Stimulated activated naive CD8-positive, alpha-beta T cell treated with anti-CD3 and anti-CD28 coated beads, Interleukin-15, Interleukin-2, amounts not matched to agents 100 ng/mL and 50 ng/mL, for 24 hours (primary cell): ENCODE measurements at regions not wholly inside any gene's neighbourhood (a gene's known extent, or its start where the extent isn't known, plus 50 kb on each side); places are given as distances from the start of the nearest gene placed in this dataset.
A peak's percentile ranks its signal among the peaks of the same experiment; 100 is the strongest.

Experiments
- H3K27ac Mint-ChIP-seq: one replicate; pipeline ENCODE4 v1.8.0; 2021; ENCODE audit warnings: mild to moderate bottlenecking, mixed read lengths
- H3K27me3 Mint-ChIP-seq: one replicate; pipeline ENCODE4 v1.8.0; 2021; ENCODE audit warnings: mixed read lengths
- H3K36me3 Mint-ChIP-seq: one replicate; pipeline ENCODE4 v1.8.0; 2021; ENCODE audit warnings: low read depth, mixed read lengths
- H3K4me1 Mint-ChIP-seq: one replicate; pipeline ENCODE4 v1.8.0; 2021; ENCODE audit warnings: low read depth, mixed read lengths
- H3K4me3 Mint-ChIP-seq: one replicate; pipeline ENCODE4 v1.8.0; 2021; ENCODE audit warnings: mild to moderate bottlenecking, mixed read lengths
- H3K9me3 Mint-ChIP-seq: one replicate; pipeline ENCODE4 v1.8.0; 2021; ENCODE audit warnings: mixed read lengths

DNA sequence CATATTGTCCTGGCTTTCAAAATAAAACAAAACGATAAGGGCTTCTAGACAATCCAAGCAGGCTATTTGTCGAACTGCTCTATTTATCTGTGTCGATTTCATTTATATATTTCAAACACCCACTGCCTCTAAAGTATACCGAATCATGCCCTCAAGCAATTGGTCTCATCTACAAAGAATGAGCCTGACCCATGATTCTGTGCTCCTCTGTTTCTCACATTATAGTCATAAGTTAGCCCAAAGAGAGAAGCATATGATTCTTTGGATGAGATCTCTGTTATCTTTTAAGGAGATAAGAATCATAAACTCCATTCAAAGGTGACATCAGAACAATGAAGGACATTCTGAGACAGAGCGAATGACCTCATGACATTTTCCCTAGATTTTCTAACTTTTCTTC lies 191.1 kb downstream of the MAP2K6 start:
- Mint-ChIP-seq H3K36me3 (no peaks in the 10 kb centered on the region), H3K27me3 (peaks cover 5% of the 10 kb centered on the region), H3K4me1 (peaks cover 21% of the 10 kb centered on the region), H3K4me3 (no peak overlapping the region), H3K27ac (no peak overlapping the region), H3K9me3 (no peaks in the 10 kb centered on the region)

DNA sequence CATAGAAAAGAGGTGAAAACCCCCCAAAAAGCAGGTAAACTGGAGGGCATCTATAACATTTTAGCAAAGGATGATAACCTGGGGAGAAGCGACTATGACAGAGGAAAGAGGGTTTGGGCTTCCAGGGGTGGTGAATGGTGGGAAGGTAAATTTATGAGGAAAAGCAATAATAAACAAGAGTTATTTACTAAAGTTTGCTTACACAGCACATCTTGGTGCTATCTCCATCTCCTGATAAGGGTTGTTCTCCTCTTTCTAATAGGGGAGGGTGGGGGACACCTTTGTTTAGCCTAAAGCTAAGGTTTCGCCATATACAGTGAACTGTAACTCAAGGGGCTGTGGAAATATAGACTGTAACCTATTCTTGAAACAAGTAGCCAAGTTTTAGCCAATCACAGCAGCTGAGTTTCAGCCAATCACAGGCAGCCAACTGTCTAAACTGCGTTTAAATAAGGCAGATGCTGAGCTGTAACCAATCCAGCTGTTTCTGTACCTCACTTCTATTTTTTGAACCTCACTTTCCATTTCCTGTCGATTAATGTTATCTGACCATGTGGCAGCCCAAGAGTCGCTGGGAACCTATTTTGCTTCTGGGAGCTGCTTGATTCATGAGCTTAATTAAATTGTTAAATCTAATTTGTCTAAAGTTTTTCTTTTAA lies 191.8 kb downstream of the MAP2K6 start:
- peaks cover 21% of the 10 kb centered on the region for H3K4me1 Mint-ChIP-seq
- H3K36me3 Mint-ChIP-seq: no peaks in the 10 kb centered on the region
- peaks cover 5% of the 10 kb centered on the region for H3K27me3 Mint-ChIP-seq
- no peaks in the 10 kb centered on the region for H3K9me3 Mint-ChIP-seq
- H3K27ac Mint-ChIP-seq: no peak overlapping the region
- no peak overlapping the region for H3K4me3 Mint-ChIP-seq

DNA sequence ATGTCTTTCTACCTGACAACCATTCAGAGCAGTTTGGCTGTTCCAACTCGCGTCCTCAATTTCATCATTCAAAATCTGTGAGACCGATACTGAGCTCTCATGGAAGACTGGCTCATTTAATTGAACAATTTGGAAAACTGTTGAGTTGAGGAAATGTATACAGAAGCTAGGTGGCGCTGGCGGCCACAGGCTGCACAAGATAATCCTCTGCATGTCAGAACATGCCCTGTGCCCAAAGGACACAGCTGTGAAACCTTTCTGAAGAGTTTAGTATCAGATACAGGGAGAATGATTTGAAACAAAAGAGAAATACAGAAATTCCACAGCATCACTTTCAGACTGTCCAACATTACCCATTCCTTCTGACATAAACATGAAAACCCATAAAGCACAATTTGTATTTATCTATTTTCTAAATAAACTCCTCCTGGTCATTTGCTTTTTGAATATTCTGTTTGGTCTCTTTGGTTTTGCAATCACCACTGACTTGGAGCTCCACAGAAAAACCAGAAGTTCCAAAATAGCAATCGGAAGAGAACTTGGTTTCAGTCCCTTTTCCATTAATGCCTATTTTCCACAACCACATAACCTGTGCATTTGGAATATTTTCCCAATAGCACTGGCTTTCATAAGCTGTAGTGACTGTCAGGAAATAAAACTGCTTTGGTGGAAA lies 192.8 kb downstream of the MAP2K6 start:
- Mint-ChIP-seq H3K27ac (peak overlapping the region; percentile 21), H3K27me3 (peaks cover 5% of the 10 kb centered on the region), H3K9me3 (no peaks in the 10 kb centered on the region), H3K4me1 (peaks cover 19% of the 10 kb centered on the region), H3K4me3 (no peak overlapping the region), H3K36me3 (no peaks in the 10 kb centered on the region)

DNA sequence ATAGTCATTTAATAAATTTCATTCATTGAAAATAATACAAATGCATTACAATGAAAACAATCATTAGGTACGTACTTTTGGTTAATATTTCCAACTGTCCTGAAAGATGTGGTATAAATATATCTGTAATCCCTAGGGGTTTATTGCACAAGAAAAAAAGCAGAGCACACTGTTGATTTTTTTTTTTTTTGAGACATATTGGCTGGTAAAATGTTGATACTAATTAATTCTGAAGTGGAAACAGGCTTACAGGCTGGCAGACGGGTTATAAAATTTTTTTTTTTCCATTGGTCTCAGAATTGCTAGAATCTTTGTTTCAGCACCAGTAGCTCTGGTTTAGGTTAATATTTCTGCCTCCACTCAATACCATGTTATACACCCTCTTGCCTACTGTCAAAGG lies 193.6 kb downstream of the MAP2K6 start:
- peaks cover 5% of the 10 kb centered on the region for H3K27me3 Mint-ChIP-seq
- no peaks in the 10 kb centered on the region for H3K9me3 Mint-ChIP-seq
- no peaks in the 10 kb centered on the region for H3K36me3 Mint-ChIP-seq
- no peak overlapping the region for H3K27ac Mint-ChIP-seq
- H3K4me1 Mint-ChIP-seq: peaks cover 11% of the 10 kb centered on the region
- no peak overlapping the region for H3K4me3 Mint-ChIP-seq

DNA sequence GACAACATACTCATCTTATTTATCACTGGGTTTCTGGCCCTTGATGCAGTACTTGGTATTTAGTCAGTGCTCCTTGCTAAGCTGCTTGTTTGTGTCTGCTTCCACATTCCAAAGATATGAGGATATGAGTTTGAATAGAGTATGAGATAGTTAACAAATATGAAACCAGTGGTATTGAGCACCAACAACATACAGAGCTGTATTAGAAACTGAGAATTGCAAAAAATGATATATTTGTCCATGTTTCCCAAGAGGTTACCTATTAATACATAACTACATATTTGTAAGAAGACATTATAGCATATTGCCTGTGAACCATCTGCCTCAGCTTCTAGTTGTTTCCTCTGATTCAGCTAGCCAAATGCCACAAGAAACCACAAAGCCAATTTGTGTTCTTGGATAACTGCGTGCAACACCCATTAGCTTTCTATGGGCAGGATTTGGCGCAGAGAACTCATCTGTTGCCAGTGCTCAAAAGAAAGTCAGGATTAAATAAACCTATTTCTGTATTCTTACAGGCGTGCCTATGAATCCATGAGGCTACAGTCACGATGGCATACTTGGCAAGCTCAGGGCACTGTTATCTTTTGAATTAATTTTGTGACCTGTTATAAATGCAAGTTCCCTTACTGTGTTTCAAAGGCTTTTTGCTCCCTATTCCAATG lies 194.4 kb downstream of the MAP2K6 start:
- Mint-ChIP-seq H3K9me3 (no peaks in the 10 kb centered on the region), H3K27ac (no peak overlapping the region), H3K4me3 (no peak overlapping the region), H3K36me3 (no peaks in the 10 kb centered on the region), H3K27me3 (peaks cover 5% of the 10 kb centered on the region), H3K4me1 (peaks cover 8% of the 10 kb centered on the region)

DNA sequence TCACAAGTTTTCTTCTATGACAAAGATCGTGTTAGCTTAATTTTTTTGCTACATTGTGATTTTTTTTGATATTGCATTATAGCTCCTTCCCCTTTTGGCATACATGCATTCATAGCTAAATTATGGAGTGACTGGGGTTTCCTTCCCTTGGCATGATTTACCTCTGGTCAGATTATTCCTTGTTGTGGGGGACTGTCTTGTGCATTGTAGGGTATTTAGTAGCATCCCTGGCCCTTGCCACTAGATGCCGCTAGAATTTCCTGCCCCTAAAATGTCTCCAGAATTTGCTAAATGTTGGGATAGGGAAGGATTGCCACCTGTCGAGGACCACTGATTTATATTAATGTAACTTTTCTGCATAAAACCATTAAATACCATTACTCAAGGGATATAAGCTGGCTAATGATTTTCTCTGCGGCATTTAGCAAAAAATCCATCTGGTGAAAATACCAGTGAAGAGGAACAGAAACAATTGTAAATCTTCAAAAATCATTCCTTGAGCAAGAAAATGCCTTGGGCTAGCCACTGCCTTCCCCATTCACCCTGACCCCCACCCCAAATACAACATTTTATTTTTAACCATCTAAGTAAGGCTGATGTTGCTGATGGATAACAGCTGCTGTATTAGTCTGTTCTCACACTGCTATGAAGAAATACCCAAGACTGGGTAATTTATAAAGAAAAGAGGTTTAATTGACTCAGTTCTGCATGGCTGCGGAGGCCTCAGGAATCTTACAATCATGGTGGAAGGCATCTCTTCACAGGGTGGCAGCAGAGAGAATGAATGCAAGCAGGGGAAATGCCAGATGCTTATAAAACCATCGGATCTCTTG lies 195.2 kb downstream of the MAP2K6 start:
- no peak overlapping the region for H3K27ac Mint-ChIP-seq
- no peaks in the 10 kb centered on the region for H3K36me3 Mint-ChIP-seq
- peaks cover 5% of the 10 kb centered on the region for H3K27me3 Mint-ChIP-seq
- peaks cover 8% of the 10 kb centered on the region for H3K4me1 Mint-ChIP-seq
- H3K9me3 Mint-ChIP-seq: no peaks in the 10 kb centered on the region
- no peak overlapping the region for H3K4me3 Mint-ChIP-seq

DNA sequence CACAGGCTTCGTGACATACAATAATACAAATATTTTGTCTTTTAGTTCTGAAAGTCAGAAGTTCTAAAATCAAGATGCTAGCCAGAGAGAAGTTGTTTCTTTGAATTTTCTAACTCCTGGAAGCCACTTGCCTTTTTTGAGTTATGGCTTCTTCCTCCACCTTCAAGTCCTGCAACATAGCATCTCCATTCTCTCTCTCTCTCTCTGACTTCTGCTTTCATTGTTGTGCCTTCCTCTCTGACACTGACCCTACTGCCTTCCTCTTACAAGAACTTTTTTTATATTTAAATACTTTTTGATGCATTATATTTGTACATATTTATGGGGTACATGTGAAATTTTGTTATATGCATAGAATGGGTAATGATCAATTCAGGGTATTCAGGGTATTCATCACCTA lies 205.9 kb downstream of the MAP2K6 start:
- H3K27me3 Mint-ChIP-seq: no peaks in the 10 kb centered on the region
- peaks cover 4% of the 10 kb centered on the region for H3K9me3 Mint-ChIP-seq
- no peaks in the 10 kb centered on the region for H3K4me1 Mint-ChIP-seq
- no peak overlapping the region for H3K4me3 Mint-ChIP-seq
- H3K36me3 Mint-ChIP-seq: no peaks in the 10 kb centered on the region
- no peak overlapping the region for H3K27ac Mint-ChIP-seq

DNA sequence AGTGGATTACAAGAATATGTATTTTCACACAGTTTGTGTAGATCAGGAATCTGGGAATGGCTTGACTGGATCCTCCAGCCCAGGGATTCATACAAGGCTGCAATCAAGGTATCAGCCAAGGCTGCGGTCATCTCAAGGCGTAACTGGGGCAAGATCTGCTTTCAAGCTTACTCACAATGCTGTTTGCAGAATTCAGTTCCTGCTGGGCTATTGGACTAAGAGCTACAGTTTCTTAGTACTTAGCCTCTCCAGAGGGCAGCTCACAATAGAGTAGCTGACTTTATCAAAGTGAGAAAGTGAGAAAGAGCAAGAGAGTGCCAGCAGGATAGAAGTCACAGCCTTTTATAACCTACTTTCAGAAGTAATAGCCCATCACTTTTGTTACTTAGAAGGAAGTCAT lies 211.0 kb downstream of the MAP2K6 start:
- Mint-ChIP-seq H3K9me3 (no peaks in the 10 kb centered on the region), H3K4me1 (no peaks in the 10 kb centered on the region), H3K4me3 (no peak overlapping the region), H3K27me3 (no peaks in the 10 kb centered on the region), H3K27ac (no peak overlapping the region), H3K36me3 (no peaks in the 10 kb centered on the region)

DNA sequence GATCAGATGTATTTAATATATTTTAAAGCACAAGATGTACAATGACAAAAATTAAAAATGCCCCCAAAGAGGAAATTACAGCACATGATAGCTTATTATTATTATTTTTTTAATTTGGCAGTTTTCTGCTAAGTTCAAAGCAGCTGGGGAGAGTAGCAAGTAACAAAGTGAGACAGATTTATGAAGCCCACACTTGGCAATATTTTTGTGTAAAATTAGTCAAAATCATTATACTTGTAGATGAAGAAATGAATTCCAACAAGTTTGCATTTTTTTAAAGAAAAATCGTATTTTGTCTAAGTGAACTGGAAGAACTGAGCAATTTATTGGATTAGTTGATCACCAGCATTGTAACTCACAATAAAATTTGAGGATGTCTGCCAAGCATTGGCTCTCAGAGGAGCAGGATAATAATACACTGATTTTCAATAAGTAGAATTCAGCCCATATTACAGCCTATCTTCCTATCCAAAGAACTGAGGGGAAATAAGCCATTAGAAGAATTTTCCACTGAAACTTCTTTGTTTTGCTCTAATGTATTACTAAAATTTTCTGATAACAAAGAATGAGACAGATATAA lies 215.6 kb downstream of the MAP2K6 start:
- H3K4me3 Mint-ChIP-seq: no peak overlapping the region
- H3K9me3 Mint-ChIP-seq: peaks cover 4% of the 10 kb centered on the region
- H3K4me1 Mint-ChIP-seq: no peaks in the 10 kb centered on the region
- H3K27ac Mint-ChIP-seq: no peak overlapping the region
- no peaks in the 10 kb centered on the region for H3K36me3 Mint-ChIP-seq
- no peaks in the 10 kb centered on the region for H3K27me3 Mint-ChIP-seq

DNA sequence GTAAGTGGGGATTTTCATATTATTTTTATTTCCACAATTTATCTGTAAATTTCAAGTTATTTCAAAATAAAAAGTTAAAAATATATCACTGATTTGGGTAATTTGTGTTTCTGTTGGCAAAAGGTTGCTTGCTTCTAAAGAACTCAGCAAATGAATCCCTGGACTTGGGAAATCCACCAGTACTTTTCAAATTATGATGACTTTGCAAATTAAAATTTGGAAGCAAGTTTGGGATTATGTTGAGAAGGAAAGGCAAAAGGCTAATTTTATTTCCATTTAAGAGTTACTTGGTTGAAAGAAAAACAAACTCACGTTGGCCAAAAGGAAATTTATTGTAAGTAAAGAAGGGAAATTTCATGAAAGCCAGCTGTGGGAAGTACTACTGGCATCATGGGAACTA lies 220.3 kb downstream of the MAP2K6 start:
- Mint-ChIP-seq H3K27ac (no peak overlapping the region), H3K4me3 (no peak overlapping the region), H3K27me3 (no peaks in the 10 kb centered on the region), H3K36me3 (no peaks in the 10 kb centered on the region), H3K9me3 (peaks cover 4% of the 10 kb centered on the region), H3K4me1 (no peaks in the 10 kb centered on the region)

DNA sequence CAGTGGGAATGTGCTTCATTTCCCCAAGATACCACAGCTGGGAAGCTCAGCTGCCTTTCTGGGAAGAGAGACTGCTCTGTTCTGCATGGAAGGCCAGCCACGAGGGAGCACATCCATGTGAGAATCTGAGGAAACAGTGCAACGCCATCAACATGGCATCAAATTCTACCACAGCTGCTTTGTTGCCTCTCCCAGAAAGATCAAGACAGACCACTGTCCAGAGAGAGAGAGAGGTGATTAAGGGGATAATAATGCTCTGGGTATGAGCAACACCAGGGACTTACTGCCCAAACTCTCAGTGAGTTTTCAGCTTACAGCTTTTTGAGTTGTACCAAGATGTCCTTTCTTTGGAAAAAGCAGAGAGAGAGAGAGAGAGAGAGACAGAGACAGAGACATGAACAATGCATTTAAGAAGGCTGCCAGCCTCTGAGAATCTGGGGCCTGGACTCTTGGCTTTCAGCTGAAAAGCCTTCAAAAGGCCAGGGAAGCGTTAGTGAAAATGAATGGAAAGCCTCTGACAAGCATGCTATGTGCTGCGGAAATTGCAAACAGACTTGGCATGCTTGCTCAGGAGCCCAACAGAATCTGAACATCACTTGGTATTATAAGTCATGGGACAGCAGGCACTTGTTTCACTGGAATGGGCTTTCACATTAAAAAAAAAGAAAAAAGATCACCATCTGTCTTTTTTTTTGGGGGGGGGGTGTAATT lies 223.1 kb downstream of the MAP2K6 start:
- Mint-ChIP-seq H3K36me3 (no peaks in the 10 kb centered on the region), H3K9me3 (peaks cover 4% of the 10 kb centered on the region), H3K27ac (no peak overlapping the region), H3K27me3 (no peaks in the 10 kb centered on the region), H3K4me1 (no peaks in the 10 kb centered on the region), H3K4me3 (no peak overlapping the region)

DNA sequence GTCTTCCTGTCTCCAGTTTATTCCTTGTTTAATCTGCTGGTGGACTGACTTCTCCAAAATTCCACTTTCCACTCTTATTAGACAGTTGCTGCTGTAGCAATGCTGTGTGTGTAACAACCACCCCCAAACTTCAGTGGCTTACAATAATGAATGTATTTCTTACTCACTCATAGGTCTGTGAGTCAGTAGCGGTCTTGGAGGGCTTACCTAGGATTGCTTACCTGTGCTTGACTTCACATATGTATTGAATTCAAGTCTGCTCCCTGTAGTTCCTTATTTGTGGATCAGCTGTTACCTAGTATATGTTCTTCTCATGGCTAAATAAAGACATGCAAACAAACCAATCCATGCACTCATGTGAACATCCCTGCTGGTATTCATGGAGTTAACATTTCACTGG lies 224.6 kb downstream of the MAP2K6 start:
- Mint-ChIP-seq H3K27me3 (no peaks in the 10 kb centered on the region), H3K27ac (no peak overlapping the region), H3K36me3 (no peaks in the 10 kb centered on the region), H3K9me3 (peaks cover 1% of the 10 kb centered on the region), H3K4me3 (no peak overlapping the region), H3K4me1 (no peaks in the 10 kb centered on the region)

DNA sequence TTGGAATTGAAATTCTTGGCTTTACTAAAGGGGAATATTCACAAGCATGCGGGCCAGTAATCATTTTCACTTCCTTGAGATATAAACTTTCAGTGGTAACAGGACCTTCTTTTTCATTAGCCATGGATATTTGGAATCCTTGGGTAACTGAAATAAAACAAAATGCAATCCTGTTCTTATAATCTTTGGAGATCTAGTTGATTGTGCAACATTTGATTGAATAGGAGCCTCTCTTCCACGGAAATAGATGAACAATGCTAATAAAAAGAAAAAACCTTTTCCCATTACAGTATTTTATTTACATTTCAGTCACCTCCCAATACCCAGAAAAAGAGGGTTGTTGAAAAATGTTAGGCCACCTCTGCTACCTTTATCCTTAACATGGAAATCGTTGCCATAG lies 225.6 kb downstream of the MAP2K6 start:
- Mint-ChIP-seq H3K27me3 (no peaks in the 10 kb centered on the region), H3K27ac (no peak overlapping the region), H3K4me3 (no peak overlapping the region)

DNA sequence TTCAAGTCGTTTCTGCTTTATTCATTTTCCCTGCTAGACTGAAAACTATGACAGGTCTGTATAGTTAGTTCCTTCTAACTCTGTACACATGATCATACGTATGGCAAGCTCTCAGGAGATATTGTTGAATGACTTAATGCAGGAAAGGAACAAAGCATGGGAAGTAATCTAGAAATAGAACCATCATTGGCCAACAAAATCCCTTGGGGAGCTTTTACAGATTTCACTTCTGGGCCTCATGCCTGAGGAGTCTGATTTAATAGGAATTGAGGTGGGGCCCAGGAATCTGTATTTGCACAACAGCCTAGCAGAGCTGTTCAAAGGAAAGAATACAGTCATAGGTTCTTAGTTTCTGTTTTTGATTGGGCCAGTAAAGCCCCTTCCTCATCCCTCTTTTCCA lies 229.2 kb downstream of the MAP2K6 start:
- no peak overlapping the region for H3K27ac Mint-ChIP-seq
- no peaks in the 10 kb centered on the region for H3K36me3 Mint-ChIP-seq
- H3K4me3 Mint-ChIP-seq: no peak overlapping the region
- no peaks in the 10 kb centered on the region for H3K4me1 Mint-ChIP-seq
- peaks cover 4% of the 10 kb centered on the region for H3K9me3 Mint-ChIP-seq
- no peaks in the 10 kb centered on the region for H3K27me3 Mint-ChIP-seq

More for the DNA sequence above, 225.6 kb downstream of the MAP2K6 start:
- Mint-ChIP-seq H3K4me1 (no peaks in the 10 kb centered on the region), H3K36me3 (no peaks in the 10 kb centered on the region), H3K9me3 (no peaks in the 10 kb centered on the region)
